ENCODE measurements at regions not wholly inside any gene's neighbourhood (a gene's known extent, or its start where the extent isn't known, plus 50 kb on each side); places are given as distances from the start of the nearest gene placed in this dataset.
"Not testable (repeated sequence)": the region's sequence is repeated elsewhere in the genome, so short reads cannot be mapped to it uniquely, and the experiment has no call there.

DNA sequence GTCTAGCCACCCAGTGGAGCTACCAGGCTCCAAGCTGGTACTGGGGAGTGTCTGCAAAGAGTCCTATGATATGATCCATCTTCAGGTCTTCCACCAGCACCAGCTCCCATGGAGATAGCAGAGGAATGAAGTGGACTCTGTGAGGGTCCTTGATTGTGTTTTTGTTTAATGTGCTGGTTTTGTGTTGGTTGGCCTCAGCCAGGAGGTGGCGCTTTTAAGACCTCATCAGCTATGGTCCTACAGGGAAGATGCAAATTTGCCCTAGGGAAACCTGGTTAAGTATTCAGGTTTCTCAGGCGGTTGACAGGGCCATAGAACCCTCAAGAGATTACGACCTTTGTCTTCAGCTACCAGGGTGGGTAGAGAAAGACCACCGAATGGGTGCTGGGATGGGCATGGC lies 1141.1 kb downstream of the STIM2 start:
- no peak for DNase-seq

DNA sequence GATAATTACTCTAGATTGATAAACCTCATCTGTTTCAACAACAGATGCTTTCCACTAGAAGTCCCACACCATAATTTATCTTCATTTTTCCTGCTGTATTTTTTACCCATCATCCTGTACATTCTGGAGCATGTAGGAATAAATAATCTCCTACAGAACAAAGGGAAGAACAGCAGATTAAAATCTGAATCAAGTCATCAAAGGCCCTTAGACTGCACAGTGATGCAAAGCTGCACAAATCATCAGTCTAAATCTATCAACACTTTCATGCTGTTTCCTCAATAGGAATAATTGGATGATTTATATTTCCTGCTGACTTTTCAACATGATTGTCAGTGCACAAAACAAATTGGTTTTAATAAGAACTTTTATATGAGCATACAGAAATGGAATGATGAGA lies 1143.9 kb downstream of the STIM2 start:
- no peak for DNase-seq

DNA sequence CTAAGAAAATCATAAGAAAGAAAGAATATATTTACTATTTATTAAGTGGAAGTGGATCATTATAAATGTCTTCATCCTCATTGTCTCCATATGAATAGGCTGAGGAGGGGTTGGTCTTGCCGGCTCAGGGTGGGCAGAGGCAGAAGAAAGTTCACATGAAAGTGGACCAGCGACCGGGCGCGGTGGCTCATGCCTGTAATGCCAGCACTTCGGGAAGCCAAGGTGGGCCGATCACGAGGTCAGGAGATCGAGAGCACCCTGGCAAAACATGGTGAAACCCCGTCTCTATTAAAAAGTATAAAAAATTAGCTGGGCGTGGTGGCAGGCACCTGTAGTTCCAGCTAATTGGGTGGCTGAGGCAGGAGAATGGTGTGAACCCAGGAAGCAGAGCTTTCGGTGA lies 1145.4 kb downstream of the STIM2 start:
- DNase-seq = no peak

DNA sequence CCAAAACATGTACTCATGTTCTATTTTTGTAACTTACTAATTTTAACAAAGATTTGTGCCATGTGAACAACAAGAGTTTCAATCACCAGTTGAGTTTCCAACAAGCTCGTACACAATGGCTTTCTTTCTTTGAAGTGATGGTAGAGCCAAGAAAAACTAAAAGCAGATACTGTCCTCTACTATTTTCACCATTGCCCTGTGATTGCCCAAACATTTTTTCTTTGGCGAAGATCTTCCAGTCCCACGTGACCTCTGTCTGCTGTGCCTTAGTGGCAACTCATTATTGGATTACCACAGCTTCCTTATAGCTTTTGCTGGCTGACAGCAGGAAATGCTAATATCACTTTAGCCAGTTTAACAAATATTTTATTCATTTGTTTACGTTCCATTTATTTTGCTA lies 1147.1 kb downstream of the STIM2 start:
- DNase-seq = no peak

DNA sequence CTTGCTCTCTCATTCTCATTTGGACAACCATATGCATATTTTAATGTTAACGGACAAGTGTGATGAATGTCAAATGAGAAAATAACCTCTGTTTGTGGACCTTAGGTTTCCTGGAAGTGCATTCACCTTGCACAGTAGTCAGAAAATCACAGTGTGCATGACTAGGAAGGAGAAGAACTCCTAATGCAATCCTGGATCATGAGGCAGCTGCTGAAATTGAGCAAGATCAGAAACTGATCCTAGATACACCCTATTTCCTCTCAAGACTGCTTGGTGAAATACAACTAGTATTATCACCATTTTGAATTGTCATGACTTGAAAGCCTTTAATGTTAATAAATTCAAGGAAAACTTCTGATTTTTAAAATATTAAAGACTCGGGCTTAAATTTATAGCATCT lies 1148.9 kb downstream of the STIM2 start:
- no peak for DNase-seq

DNA sequence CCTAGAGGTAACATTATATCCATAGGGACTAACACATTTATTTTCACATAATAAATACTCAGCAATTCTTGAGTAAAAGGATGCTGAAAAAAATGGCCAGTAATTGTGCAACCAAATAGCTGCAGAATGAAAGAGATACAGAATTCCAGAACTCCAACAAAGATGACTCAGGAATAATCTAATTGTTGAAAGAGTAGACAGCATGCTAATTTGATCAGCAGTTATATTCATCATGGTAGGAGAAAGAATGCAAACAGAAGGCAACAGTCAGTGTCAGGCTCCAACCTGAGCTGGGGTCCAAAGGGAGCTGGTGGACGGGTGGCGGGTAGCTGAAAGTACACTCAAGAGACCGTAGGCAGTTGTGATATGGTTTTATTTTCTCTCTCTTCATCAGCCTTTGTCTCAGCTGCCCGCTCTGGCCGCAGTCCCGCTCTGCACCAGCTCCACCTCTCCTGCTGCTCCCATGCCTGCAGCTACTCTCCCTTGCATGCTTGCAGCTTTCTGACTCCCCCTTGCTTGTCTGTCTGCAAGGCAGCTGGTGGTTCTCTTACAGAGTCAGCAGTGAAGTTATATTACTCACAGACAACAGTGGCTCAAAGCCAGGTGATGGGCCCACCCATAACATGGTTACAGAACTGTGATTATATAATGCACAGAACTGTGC lies 1150.1 kb downstream of the STIM2 start:
- DNase-seq = no peak

DNA sequence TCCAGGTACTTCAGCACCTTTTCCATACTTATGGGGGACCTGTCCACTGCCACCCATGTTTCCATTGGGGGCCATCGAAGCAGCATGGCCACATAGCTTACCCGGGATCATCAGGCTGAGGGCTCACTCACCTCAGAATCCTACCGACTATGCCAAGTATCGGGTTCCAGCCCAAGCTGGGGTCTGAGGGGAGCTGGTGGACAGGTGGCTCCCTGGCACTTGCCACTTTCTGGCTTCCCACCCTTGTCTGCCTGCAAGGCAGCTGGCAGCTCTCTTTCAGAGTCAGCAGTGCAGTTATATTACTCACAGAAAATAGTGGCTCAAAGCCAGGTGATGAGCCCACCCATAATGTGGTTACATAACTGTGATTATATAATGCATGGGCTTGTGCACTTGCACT lies 1153.8 kb downstream of the STIM2 start:
- DNase-seq = no peak

DNA sequence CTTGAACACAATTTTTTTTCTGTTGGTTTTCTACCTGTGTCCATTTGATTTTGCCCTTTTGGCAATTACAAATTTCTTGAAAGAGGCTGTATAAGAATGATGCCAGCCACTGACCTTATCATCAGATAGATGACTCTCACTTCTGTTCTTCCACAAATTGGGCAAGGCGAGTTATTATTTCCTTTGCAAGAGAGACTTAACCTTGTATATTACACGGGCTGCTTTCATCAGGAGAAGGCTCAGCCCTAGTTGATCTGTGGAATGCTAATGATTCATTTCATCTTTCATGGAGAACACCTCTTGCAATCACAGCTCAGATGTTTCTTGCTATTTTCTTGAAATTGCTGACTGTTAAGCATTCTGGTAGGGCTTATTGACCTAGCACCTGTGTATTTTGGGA lies 1155.4 kb downstream of the STIM2 start:
- no peak for DNase-seq

DNA sequence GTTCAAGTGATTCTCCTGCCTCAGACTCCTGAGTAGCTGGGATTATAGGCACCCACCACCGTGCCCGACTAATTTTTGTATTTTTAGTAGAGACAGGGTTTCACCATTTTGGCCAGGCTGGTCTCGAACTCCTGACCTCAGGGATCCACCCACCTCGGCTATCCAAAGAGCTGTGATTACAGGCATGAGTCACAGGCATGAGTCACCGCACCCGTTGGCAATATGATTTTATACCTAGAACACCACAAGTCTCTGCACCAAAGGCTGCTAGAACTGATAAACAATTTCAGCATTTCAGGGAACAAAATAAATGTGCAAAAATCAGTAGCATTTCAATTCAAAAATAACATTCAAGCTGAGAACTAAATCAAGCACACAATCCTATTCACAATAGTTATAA lies 1177.6 kb downstream of the STIM2 start:
- DNase-seq = not testable (repeated sequence)

DNA sequence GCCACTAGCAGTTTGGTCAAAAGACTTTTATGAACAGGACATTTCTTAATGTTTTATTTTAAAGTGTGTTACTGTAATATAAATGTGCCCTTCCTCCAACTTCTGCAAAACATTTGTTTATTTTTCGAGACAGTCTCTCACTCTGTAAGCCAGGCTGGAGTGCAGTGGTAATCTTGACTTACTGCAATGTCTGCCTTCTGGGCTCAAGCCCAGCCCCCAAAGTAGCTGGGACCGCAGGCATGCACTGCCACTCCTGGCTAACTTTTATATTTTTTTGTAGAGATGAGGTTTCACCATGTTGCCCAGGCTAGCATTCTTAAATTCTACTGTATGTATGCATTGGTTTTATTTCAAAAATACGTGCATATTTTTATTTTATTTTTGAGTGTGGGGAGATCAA lies 1201.9 kb downstream of the STIM2 start:
- no peak for DNase-seq

DNA sequence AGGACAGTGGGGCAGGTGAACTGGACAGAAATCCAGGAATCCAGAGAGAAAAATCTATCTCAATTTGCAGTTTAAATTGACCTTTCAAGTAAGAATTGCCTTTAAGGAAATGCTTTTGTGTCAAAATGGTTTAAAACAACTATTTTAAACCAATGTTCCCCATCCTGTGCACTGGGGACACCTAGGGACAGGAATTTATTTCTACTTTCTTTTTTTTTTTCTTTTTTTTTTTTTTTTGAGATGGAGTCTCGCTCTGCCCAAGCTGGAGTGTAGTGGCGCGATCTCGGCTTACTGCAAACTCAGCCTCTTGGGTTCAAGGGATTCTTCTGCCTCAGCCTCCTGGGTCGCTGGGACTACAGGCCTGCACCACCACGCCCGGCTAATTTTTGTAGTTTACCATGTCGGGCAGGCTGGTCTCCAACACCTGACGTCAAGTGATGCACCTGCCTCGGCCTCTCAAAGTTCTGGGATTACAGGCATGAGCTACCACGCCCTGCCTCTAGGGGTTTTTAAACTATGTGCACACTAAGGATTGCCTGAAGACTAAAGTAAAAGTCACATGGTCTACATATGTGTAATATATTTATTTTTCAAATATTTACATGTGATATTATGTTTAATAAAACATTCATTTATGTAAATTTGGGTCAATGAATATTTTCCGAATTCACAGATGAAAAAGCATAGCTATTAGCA lies 1213.4 kb downstream of the STIM2 start:
- DNase-seq = no peak

DNA sequence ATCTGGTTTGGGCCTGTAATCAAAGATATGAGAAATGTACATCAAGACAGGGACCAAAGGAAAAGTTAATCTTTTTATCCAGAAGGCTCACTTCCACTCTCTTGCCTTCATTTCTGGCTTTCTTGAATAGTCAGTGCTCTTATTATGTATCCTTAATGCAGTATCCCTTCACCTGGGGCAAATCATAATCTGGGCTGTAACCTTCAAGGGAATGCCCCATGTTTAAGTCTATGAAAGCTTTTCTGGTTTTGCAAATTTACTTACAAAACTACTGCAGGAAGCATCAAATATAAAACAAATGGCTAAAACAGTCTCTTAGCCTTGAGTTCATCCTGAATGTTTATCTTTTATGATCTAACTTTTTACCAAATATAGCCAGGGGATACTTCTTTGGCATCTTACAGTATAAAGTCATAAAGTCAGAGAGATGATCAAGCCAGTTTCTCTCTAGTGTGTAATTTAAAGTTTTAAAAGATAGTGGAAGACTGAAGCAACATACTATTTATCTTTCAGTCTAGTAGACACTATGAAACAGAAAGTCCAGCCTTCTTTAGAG lies 1214.8 kb downstream of the STIM2 start:
- DNase-seq = no peak

DNA sequence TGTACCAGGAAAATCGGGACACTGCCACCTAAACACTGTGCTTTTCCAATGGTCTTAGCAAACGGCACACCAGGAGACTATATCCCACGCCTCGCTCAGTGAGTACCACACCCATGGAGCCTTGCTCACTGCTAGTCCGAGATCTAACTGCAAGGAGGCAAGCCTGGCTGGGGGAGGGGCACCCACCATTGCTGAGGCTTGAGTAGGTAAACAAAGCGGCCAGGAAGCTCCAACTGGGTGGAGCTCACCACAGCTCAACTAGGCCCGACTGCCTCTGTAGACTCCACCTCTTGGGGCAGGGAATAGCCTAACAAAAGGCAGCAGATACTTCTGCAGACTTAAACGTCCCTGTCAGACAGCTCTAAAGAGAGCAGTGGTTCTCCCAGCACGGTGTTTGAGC lies 1216.6 kb downstream of the STIM2 start:
- not testable (repeated sequence) for DNase-seq

DNA sequence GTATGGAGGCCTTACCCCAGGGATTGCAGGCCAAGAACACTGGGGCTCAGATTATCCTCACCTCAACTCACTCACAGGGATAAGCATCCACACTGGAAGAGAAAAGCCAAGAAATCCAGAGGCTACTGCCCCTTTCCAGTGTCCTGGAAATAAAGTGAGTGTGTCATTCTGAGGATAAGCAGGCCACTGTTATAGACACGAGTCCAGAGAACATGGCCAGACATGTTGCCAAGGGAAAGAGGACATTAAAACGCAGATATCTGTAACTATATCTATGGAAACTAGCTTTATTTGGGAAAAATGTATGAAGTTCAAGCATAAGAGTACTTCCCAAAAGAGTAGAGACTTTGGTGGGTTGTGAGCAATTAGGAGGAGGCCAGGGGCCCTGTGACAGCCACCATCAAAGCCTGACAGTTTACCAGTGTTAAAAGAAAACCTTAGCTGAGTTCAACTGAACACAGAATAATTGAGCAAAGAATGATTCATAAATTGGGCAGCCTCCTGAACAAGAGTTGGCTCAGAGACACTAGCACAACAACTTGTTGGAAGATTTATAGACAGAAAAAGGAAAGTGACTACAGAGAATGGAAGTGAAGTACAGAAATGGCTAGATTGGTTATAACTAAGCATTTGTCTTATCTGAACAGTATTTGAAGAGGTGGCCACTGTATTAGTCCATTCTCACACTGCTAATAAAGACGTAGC lies 1222.2 kb downstream of the STIM2 start:
- DNase-seq = no peak

DNA sequence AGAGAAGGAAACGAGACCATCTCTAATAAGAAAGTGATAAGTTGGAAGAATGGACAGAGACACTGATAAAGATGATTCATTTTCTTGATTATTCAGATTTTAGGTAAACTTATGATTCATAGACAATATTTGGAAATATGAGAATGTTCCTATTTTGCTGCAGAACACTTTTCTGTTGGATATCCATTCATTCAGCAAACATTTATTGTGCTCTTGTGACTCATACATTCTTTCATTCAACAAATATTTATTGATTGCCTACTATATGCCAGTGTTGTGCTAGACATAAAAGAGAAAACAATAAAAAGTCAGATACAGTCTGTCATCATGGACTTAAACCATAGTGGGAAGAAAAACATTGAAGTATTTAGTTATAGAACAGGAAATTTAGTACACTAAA lies 1232.0 kb downstream of the STIM2 start:
- DNase-seq = no peak

DNA sequence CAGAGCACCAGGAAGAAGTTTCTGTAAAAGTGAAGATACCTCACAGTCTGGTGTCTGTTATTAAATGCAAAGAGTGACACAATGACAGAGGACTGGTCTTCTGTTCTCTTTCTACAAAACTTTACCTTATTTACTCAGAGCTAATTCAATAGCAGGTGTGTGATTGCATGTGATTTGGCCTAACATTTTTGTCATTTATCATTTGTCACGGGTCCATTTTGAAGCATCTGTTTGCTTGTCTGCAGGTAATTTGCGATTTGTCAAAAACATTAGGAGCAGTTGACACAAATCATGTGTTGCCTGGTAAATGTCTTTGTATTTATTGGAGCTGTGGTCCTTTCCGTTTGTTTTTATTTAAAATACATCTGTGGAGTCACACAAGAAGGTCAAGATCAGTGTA lies 1232.4 kb downstream of the STIM2 start:
- no peak for DNase-seq

DNA sequence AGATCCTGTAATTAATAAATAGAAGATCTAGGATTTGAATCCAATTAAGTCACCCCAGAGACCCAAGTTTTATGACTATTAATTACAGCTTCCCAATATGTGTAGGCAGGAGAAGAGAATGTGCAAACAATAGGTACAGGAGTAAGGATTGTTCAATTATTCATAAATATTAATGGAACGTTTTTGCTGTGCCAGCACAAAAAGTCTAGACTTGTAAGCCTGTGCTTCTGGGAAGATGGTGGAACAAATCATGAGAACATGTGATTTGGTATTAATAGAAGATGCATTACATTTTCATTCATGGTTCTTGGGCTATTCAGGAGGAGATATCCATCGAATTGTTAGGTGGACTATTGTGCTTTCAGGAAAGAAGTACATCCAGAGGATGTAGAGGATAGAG lies 1240.9 kb downstream of the STIM2 start:
- no peak for DNase-seq

DNA sequence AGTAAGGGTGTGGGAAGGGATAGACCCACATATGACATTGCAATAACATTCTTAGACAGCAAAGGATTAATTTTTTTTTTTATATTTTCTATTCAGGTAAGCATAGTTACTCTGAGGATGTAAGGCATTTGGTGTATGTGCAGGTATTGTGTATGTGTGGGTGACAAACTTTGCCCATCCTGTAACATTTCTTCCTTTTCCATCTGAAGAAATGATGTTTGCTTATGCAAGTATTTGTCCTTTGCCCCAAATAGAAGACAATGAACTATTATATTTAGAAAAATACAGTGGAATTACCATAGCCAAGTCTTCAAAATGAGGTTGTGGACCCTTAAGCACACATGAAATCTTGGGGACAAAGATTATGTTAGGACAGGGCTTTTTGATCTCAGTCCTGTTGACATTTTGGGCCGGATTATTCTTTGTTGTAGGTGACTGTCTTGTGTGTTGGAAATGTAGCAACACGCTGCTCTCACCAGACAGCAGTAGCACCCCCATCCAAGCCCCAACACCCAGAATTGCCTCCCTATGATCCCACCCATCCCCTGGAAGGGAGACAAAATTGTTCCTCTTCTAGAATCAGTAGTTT lies 1244.7 kb downstream of the STIM2 start:
- DNase-seq = no peak

DNA sequence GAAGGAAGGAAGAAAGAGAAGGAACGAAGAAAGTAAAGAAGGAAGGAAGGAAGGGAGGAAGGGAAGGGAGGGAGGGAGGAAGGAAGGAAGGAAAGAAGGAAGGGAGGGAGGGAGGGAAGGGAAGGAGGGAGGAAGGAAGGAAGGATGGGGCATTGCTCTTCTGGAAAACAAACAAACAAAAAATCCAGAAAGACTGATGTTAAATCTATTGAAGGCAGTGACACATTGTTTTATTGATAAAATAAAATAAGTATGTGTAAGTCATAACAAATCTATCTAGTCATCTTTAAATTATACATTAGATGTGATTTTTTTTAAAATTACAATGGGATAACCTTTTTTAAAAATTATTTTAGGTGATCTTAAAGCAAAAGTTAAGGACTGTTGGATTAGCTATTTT lies 1245.5 kb downstream of the STIM2 start:
- DNase-seq = no peak

DNA sequence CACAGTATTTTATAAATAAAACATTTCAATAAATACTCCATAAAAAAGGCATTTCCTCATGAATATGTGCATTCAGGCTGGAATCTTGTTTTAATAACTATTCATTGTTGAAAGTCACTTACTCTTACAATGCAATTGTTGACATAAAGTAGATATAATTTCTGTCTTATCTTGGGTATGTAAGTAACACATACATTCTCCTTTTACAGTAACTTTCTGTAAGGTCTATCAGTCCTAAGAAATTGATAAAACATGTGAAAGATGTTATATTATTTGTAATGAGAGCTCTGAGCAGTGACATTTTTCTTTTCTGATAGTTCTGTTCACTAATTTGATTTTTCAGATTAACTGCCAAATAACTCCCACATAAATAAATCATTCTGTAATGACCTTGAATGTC lies 1249.2 kb downstream of the STIM2 start:
- no peak for DNase-seq

DNA sequence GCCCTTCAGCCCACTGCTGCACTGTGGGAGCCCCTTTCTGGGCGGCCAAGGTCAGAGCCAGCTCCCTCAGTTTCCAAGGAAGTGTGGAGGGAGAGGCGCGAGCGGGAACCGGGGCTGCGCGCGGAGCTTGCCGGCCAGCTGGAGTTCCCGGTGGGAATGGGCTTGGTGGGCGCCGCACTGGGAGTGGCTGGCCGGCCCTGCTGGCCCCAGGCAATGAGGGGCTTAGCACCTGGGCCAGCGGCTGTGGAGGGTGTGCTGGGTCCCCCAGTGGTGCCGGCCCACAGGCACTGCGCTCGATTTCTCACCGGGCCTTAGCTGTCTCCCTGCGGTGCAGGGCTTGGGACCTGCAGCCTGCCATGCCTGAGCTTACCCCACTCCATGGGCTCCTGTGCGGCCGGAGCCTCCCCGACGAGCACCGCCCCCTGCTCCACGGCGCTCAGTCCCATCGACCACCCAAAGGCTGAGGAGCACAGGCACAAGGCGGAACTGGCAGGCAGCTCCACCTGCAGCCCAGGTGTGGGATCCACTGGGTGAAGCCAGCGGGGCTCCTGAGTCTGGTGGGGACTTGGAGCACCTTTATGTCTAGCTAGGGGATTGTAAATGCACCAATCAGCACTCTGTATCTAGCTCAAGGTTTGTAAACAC lies 1252.2 kb downstream of the STIM2 start:
- DNase-seq = not testable (repeated sequence)

DNA sequence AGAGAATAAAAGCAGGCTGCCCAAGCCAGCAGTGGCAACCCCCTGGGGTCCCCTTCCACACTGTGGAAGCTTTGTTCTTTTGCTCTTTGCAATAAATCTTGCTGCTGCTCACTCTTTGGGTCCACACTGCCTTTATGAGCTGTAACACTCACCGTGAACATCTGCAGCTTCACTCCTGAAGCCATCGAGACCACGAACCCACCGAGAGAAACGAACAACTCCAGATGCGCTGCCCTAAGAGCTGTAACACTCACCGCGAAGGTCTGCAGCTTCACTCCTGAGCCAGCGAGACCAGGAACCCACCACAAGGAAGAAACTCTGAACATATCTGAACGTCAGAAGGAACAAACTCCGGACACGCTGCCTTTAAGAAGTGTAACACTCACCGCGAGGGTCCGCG lies 1252.9 kb downstream of the STIM2 start:
- not testable (repeated sequence) for DNase-seq

DNA sequence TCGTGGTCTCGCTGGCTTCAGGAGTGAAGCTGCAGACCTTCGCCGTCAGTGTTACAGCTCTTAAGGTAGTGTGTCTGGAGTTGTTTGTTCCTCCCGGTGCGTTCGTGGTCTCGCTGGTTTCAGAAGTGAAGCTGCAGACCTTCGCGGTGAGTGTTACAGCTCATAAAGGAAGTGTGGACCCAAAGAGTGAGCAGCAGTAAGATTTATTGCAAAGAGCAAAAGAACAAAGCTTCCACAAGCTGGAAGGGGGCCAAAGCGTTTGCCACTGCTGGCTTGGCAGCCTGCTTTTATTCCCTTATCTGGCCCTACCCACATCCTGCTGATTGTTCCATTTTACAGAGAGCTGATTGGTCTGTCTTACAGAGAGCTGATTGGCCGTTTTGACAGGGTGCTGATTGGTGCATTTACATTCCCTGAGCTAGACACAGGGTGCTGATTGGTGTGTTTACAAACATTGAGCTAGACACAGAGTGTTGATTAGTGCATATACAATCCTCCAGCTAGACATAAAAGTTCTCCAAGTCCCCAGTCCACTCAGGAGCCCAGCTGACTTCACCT lies 1256.0 kb downstream of the STIM2 start:
- not testable (repeated sequence) for DNase-seq
